NCI-H748 (cell line): ENCODE measurements at regions not wholly inside any gene's neighbourhood (a gene's known extent, or its start where the extent isn't known, plus 50 kb on each side); places are given as distances from the start of the nearest gene placed in this dataset.
A peak's percentile ranks its signal among the peaks of the same experiment; 100 is the strongest.
"Not testable (repeated sequence)": the region's sequence is repeated elsewhere in the genome, so short reads cannot be mapped to it uniquely, and the experiment has no call there.

Source experiments
- DNase-seq: peaks from one replicate; lab custom pipeline; 2025; ENCODE audit not compliant: unreplicated experiment; lab: John Stamatoyannopoulos, UW

GRCh38 chr9:22649384-22649783 lies 202.8 kb downstream of the DMRTA1 start:
- DNase-seq: no peak

- no peak for DNase-seq
Observed at GRCh38 chr9:22650145-22650544, 203.5 kb downstream of the DMRTA1 start.

GRCh38 chr9:22650946-22651345 lies 204.3 kb downstream of the DMRTA1 start:
- DNase-seq: no peak

GRCh38 chr9:22654833-22655232 lies 208.2 kb downstream of the DMRTA1 start:
- no peak for DNase-seq

GRCh38 chr9:22657713-22658112 lies 211.1 kb downstream of the DMRTA1 start:
- DNase-seq: no peak

GRCh38 chr9:22658484-22658883 lies 211.9 kb downstream of the DMRTA1 start:
- not testable (repeated sequence) for DNase-seq

GRCh38 chr9:22682536-22682935 lies 235.9 kb downstream of the DMRTA1 start:
- peak; percentile 75 for DNase-seq

- peak; percentile 92 for DNase-seq
Observed at GRCh38 chr9:22682961-22683699, 236.5 kb downstream of the DMRTA1 start.

- peak; percentile 72 for DNase-seq
Observed at GRCh38 chr9:22683700-22684075, 237.1 kb downstream of the DMRTA1 start.

- DNase-seq: no peak
Observed at GRCh38 chr9:22693156-22693555, 246.5 kb downstream of the DMRTA1 start.

- DNase-seq: peak; percentile 92
Observed at GRCh38 chr9:22700171-22700570, 253.5 kb downstream of the DMRTA1 start.

GRCh38 chr9:22718653-22719052 lies 272.0 kb downstream of the DMRTA1 start:
- no peak for DNase-seq

GRCh38 chr9:22722492-22722891 lies 275.9 kb downstream of the DMRTA1 start:
- no peak for DNase-seq

- no peak for DNase-seq
Observed at GRCh38 chr9:22731786-22732185, 285.2 kb downstream of the DMRTA1 start.

GRCh38 chr9:22739712-22740111 lies 293.1 kb downstream of the DMRTA1 start:
- DNase-seq: no peak

- peak; percentile 73 for DNase-seq
Observed at GRCh38 chr9:22740781-22741180, 294.2 kb downstream of the DMRTA1 start.

- DNase-seq: no peak
Observed at GRCh38 chr9:22742401-22742800, 295.8 kb downstream of the DMRTA1 start.

- no peak for DNase-seq
Observed at GRCh38 chr9:22773501-22774220, 327.0 kb downstream of the DMRTA1 start.

GRCh38 chr9:22790329-22790728 lies 343.7 kb downstream of the DMRTA1 start:
- DNase-seq: no peak

GRCh38 chr9:22808876-22809275 lies 362.3 kb downstream of the DMRTA1 start:
- DNase-seq: no peak

GRCh38 chr9:22809371-22809770 lies 362.7 kb downstream of the DMRTA1 start:
- no peak for DNase-seq

- peak; percentile 56 for DNase-seq
Observed at GRCh38 chr9:22813529-22813928, 366.9 kb downstream of the DMRTA1 start.

GRCh38 chr9:22815246-22815645 lies 368.6 kb downstream of the DMRTA1 start:
- no peak for DNase-seq
